Keratinocyte (primary cell): ENCODE measurements at regions not wholly inside any gene's neighbourhood (a gene's known extent, or its start where the extent isn't known, plus 50 kb on each side); places are given as distances from the start of the nearest gene placed in this dataset.

Experiments
- DNase-seq: peaks from one replicate; pipeline ENCODE4 v3.0.0-alpha.2; 2011; ENCODE audit warnings: low read depth, missing footprints, low spot score
- FAIRE-seq: peaks from 2 replicates; lab custom pipeline; 2011; peaks lifted over from hg19 to GRCh38; lab: Jason Lieb, UNC
- H2AFZ ChIP-seq: 2 replicates; pipeline ENCODE4 v1.6.0; 2012; ENCODE audit warnings: low read length, control low read depth, inconsistent platforms; ENCODE audit not compliant: control insufficient read depth
- H3K27ac ChIP-seq: 2 replicates; pipeline ENCODE4 v1.5.1; 2011; ENCODE audit warnings: low read length; ENCODE audit not compliant: control insufficient read depth, insufficient read depth
- H3K27me3 ChIP-seq: 3 replicates; pipeline ENCODE4 v1.6.0; 2011; ENCODE audit warnings: low read length; ENCODE audit not compliant: control insufficient read depth, insufficient read depth; ENCODE audit errors: extremely low read depth
- H3K36me3 ChIP-seq, 2 experiments: 2 replicates in 1 of 2; 3 replicates in 1 of 2; pipeline ENCODE4 v1.5.1; 2011; ENCODE audit warnings: low read length in 2 of 2, mild to moderate bottlenecking in 1 of 2; ENCODE audit not compliant: control insufficient read depth in 2 of 2, insufficient read depth in 2 of 2; ENCODE audit errors: extremely low read depth in 1 of 2
- H3K4me1 ChIP-seq: 3 replicates; pipeline ENCODE4 v1.5.1; 2011; ENCODE audit warnings: low read length; ENCODE audit not compliant: control insufficient read depth, insufficient read depth; ENCODE audit errors: extremely low read depth
- H3K4me2 ChIP-seq: 3 replicates; pipeline ENCODE4 v1.6.0; 2011; ENCODE audit warnings: low read depth, low read length; ENCODE audit not compliant: control insufficient read depth, insufficient read depth; ENCODE audit errors: extremely low read depth
- H3K4me3 ChIP-seq, 3 experiments: fragments of 200-600 bp in 1 of 3; sonication (generic) in 1 of 3; 2 replicates in 2 of 3; 3 replicates in 1 of 3; pipeline ENCODE4 v1.5.1; 2011 to 2016; ENCODE audit warnings: low read length in 3 of 3, mild to moderate bottlenecking in 3 of 3, control low read depth in 2 of 3, inconsistent platforms in 1 of 3, low read depth in 1 of 3, mixed read lengths in 1 of 3, mixed run types in 1 of 3, moderate library complexity in 1 of 3; ENCODE audit not compliant: control insufficient read depth in 2 of 3, insufficient read depth in 2 of 3; ENCODE audit errors: extremely low read depth in 1 of 3
- H3K79me2 ChIP-seq: 2 replicates; pipeline ENCODE4 v1.6.0; 2012; ENCODE audit warnings: low read length; ENCODE audit not compliant: control insufficient read depth, insufficient read depth
- H3K9ac ChIP-seq: 3 replicates; pipeline ENCODE4 v1.6.0; 2011; ENCODE audit warnings: low read length; ENCODE audit not compliant: control insufficient read depth, insufficient read depth; ENCODE audit errors: extremely low read depth
- H3K9me1 ChIP-seq: 3 replicates; pipeline ENCODE4 v1.6.0; 2011; ENCODE audit warnings: low read length; ENCODE audit not compliant: control insufficient read depth, insufficient read depth; ENCODE audit errors: extremely low read depth
- H3K9me3 ChIP-seq: 2 replicates; pipeline ENCODE4 v1.5.1; 2012; ENCODE audit warnings: low read depth, low read length; ENCODE audit not compliant: control insufficient read depth
- H4K20me1 ChIP-seq: 3 replicates; pipeline ENCODE4 v1.6.0; 2011; ENCODE audit warnings: low read length; ENCODE audit not compliant: control insufficient read depth, insufficient read depth; ENCODE audit errors: extremely low read depth
- EZH2 ChIP-seq: IDR thresholded peaks from one replicate; pipeline ENCODE4 v1.6.1; 2012; ENCODE audit warnings: inconsistent platforms, mild to moderate bottlenecking, low read length, moderate library complexity
- dilution Hi-C: fragments of 300-500 bp; cut with MboI; formaldehyde crosslinking; loops from one replicate; pipeline ENCODE4 v1.7.0; 2020; ENCODE audit warnings: low sequenced_read_pairs; ENCODE audit not compliant: extremely low pct_ligation_motif_present
- TF ChIP-seq, protein P1 (sequence below), 3 experiments: IDR thresholded peaks in 1 of 3; conservative IDR thresholded peaks in 1 of 3; optimal IDR thresholded peaks in 1 of 3; 2 replicates in 2 of 3; 3 replicates in 1 of 3; pipeline versions ENCODE3 to v1.5.1; 2011; ENCODE audit warnings: low read length in 3 of 3, mild to moderate bottlenecking in 3 of 3, moderate library complexity in 2 of 3, control low read depth in 1 of 3, inconsistent platforms in 1 of 3; ENCODE audit not compliant: insufficient read depth in 2 of 3; ENCODE audit errors: extremely low read depth in 1 of 3

DNA sequence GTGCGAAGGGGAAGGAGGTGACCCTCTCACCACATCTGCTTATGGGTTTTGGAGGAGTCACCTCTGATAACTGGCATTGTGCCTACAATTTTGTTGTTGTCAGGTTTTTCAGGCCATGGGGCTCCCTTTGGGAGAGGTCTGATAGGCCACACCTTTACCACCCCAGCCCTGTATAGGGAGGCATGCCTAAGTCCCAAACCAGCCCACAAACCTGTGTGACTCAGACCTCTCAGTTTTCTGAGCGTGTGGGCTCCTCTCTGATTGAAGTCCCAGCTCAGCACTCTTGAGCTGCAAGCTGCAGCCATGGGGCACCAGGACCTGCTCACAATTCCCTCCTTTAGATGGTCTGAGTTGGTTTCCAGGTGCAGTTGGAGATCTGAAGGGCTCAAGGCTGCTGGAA, 1429.3 kb upstream of the TMEM132C start:
- H3K9me3 ChIP-seq: no peaks in the 10 kb centered on the region
- no peak overlapping the region for H3K4me2 ChIP-seq
- H3K4me1 ChIP-seq: no peaks in the 10 kb centered on the region
- no peaks in the 10 kb centered on the region for H3K27me3 ChIP-seq
- H3K9me1 ChIP-seq: no peaks in the 10 kb centered on the region
- H3K27ac ChIP-seq: no peak overlapping the region
- no peaks in the 10 kb centered on the region for H4K20me1 ChIP-seq
- no peaks in the 10 kb centered on the region for H3K36me3 ChIP-seq
- no peak overlapping the region for H3K9ac ChIP-seq
- FAIRE-seq (no peak), DNase-seq (no peak)
- H3K79me2 ChIP-seq: no peaks in the 10 kb centered on the region
- no peak overlapping the region for H3K4me3 ChIP-seq
- H2AFZ ChIP-seq: no peak overlapping the region
- TF ChIP-seq, protein P1, sequence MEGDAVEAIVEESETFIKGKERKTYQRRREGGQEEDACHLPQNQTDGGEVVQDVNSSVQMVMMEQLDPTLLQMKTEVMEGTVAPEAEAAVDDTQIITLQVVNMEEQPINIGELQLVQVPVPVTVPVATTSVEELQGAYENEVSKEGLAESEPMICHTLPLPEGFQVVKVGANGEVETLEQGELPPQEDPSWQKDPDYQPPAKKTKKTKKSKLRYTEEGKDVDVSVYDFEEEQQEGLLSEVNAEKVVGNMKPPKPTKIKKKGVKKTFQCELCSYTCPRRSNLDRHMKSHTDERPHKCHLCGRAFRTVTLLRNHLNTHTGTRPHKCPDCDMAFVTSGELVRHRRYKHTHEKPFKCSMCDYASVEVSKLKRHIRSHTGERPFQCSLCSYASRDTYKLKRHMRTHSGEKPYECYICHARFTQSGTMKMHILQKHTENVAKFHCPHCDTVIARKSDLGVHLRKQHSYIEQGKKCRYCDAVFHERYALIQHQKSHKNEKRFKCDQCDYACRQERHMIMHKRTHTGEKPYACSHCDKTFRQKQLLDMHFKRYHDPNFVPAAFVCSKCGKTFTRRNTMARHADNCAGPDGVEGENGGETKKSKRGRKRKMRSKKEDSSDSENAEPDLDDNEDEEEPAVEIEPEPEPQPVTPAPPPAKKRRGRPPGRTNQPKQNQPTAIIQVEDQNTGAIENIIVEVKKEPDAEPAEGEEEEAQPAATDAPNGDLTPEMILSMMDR (optimal IDR thresholded peaks at IDR 0.05 in 1 of 3, IDR thresholded peaks at IDR 0.05 in 1 of 3, conservative IDR thresholded peaks at IDR 0.05 in 1 of 3; ENCODE audit: extremely low read depth in 1 of 3, insufficient read depth in 2 of 3, low read length in 3 of 3): no peak
- no peak for TF ChIP-seq EZH2
- dilution Hi-C loops: no loop called here

DNA sequence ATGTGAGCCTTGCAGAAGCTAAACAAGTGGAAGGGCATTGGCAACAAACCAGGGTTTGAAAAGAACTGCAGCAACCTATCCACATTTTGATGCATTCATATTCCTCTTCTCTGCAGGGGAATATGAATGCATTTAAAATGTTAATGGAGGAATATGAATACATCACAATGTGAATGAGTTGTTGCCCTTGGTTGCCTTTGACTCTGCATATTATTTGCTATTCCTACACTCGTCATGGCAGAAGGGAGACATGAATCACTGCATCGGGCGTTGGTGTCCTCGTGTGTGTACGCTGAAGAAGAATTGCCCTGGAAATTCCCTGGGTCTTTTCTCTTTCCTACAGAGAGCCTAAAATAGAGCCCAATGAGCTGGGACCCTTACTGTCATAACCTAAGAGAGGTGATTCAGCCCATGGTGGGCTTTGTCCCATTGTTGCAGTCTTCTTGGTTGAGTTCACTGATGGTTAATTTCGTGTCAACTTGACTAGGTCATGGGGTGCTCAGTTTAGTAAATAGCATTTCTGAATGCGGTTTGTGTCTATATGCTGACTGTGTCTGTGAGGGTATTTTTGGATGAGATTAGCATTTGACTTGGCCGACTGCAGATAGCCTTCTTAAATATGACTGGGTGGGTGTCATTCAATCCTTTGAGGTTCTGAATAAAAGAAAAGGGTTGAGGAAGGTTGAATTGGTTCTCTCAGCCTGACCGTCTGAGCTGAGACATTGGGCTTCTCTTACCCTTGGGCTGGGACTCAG, 1422.9 kb upstream of the TMEM132C start:
- H3K36me3 ChIP-seq: no peaks in the 10 kb centered on the region
- H3K27ac ChIP-seq: no peak overlapping the region
- no peaks in the 10 kb centered on the region for H3K9me1 ChIP-seq
- H4K20me1 ChIP-seq: no peaks in the 10 kb centered on the region
- TF ChIP-seq EZH2: no peak
- TF ChIP-seq, protein P1 (optimal IDR thresholded peaks at IDR 0.05 in 1 of 3, IDR thresholded peaks at IDR 0.05 in 1 of 3, conservative IDR thresholded peaks at IDR 0.05 in 1 of 3; ENCODE audit: extremely low read depth in 1 of 3, insufficient read depth in 2 of 3, low read length in 3 of 3): no peak
- DNase-seq (no peak), FAIRE-seq (no peak)
- no peaks in the 10 kb centered on the region for H3K27me3 ChIP-seq
- no peak overlapping the region for H3K4me3 ChIP-seq
- H3K4me1 ChIP-seq: no peaks in the 10 kb centered on the region
- H2AFZ ChIP-seq: no peak overlapping the region
- dilution Hi-C loops: no loop called here
- no peak overlapping the region for H3K4me2 ChIP-seq
- H3K79me2 ChIP-seq: no peaks in the 10 kb centered on the region
- no peaks in the 10 kb centered on the region for H3K9me3 ChIP-seq
- H3K9ac ChIP-seq: no peak overlapping the region
